Inflammatory macrophage treated with lipopolysaccharide for 4 hours (primary cell): ENCODE measurements at regions not wholly inside any gene's neighbourhood (a gene's known extent, or its start where the extent isn't known, plus 50 kb on each side); places are given as distances from the start of the nearest gene placed in this dataset.
"Not testable (repeated sequence)": the region's sequence is repeated elsewhere in the genome, so short reads cannot be mapped to it uniquely, and the experiment has no call there.

Source experiments
- DNase-seq: peaks from one replicate; pipeline ENCODE4 v3.0.0-alpha.2; 2020

GRCh38 chr16:66084731-66085130 is 281.8 kb upstream of the CDH5 start:
- not testable (repeated sequence) for DNase-seq

GRCh38 chr16:66084306-66084705 is 282.2 kb upstream of the CDH5 start:
- no peak for DNase-seq

- DNase-seq = no peak
Measured at GRCh38 chr16:66083171-66083570, 283.3 kb upstream of the CDH5 start.

- DNase-seq = no peak
Measured at GRCh38 chr16:66082424-66082823, 284.1 kb upstream of the CDH5 start.

GRCh38 chr16:66081775-66082366 is 284.6 kb upstream of the CDH5 start:
- no peak for DNase-seq

GRCh38 chr16:66079671-66080334 is 286.7 kb upstream of the CDH5 start:
- DNase-seq = no peak

GRCh38 chr16:66070140-66070917 is 296.2 kb upstream of the CDH5 start:
- DNase-seq = no peak

- no peak for DNase-seq
Measured at GRCh38 chr16:66069587-66069986, 296.9 kb upstream of the CDH5 start.

- DNase-seq = no peak
Measured at GRCh38 chr16:66066404-66066803, 300.1 kb upstream of the CDH5 start.

GRCh38 chr16:66065925-66066324 is 300.6 kb upstream of the CDH5 start:
- no peak for DNase-seq

GRCh38 chr16:66064801-66065530 is 301.5 kb upstream of the CDH5 start:
- DNase-seq = no peak

- no peak for DNase-seq
Measured at GRCh38 chr16:66058832-66059231, 307.7 kb upstream of the CDH5 start.

GRCh38 chr16:66058172-66058691 is 308.3 kb upstream of the CDH5 start:
- DNase-seq = no peak

GRCh38 chr16:66057057-66057456 is 309.4 kb upstream of the CDH5 start:
- no peak for DNase-seq

GRCh38 chr16:66054095-66054494 is 312.4 kb upstream of the CDH5 start:
- no peak for DNase-seq

- DNase-seq = peak; percentile 29
Measured at GRCh38 chr16:66052745-66053144, 313.7 kb upstream of the CDH5 start.

- no peak for DNase-seq
Measured at GRCh38 chr16:66050991-66051390, 315.5 kb upstream of the CDH5 start.

GRCh38 chr16:66049865-66050264 is 316.6 kb upstream of the CDH5 start:
- DNase-seq = no peak

GRCh38 chr16:66045626-66046025 is 320.9 kb upstream of the CDH5 start:
- DNase-seq = no peak

GRCh38 chr16:66044556-66044955 is 321.9 kb upstream of the CDH5 start:
- no peak for DNase-seq

GRCh38 chr16:66044089-66044488 is 322.4 kb upstream of the CDH5 start:
- DNase-seq = no peak

GRCh38 chr16:66043326-66043725 is 323.2 kb upstream of the CDH5 start:
- DNase-seq = no peak

GRCh38 chr16:66042341-66042740 is 324.1 kb upstream of the CDH5 start:
- no peak for DNase-seq
